ENCODE measurements at regions not wholly inside any gene's neighbourhood (a gene's known extent, or its start where the extent isn't known, plus 50 kb on each side); places are given as distances from the start of the nearest gene placed in this dataset.

DNA sequence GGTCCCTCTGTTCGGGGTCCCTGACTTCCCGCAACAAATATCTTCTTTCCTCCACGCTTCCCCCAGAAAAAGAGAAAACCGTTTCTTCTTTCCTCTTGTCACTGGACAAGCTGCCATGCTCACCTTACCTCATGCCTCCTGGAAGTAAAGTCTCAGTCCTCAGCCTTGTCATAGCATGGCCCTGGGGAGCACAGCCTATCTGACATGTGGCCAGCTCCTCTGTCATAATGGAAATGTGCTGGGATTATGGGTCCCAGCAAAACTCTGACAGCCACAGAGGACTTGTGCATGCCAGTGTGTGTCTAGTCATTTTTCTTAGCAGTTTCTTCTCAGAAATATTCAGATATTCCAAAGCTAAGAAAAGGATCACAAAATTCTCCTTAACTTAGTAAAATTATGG, 122.4 kb downstream of the AASDH start:
- H2BK15ac ChIP-seq (ENCODE audit: low read depth, low read length) = no peak overlapping the region
- no peak overlapping the region for H4K8ac ChIP-seq (replicated peaks; ENCODE audit: insufficient read length, low read depth, low read length)
- H2BK120ac ChIP-seq (ENCODE audit: low read depth, low read length, poor library complexity, severe bottlenecking) = no peak overlapping the region
- no peaks in the 10 kb centered on the region for H3K79me1 ChIP-seq (ENCODE audit: insufficient read depth, low read depth, low read length, poor library complexity, severe bottlenecking)
- H3K27me3 ChIP-seq (ENCODE audit: insufficient read depth, low read length) = no peaks in the 10 kb centered on the region
- DNase-seq = no peak
- H2BK5ac ChIP-seq (ENCODE audit: insufficient read length, low read length) = no peak overlapping the region
- Mint-ChIP-seq H3K4me1 (no peaks in the 10 kb centered on the region), H3K27me3 (ENCODE audit: low read depth) (no peaks in the 10 kb centered on the region; the same call in 1 of the 2 replicates), H3K27ac (no peak overlapping the region), H3K9me3 (peaks cover 3 to 6% of the 10 kb centered on the region in 2 experiments; a peak in 4 of 5 replicates), H3K4me3 (no peak overlapping the region), H3K36me3 (ENCODE audit: insufficient read depth in 1 of 3, low read depth in 3 of 3) (peaks cover 6 to 12% (median 6%) of the 10 kb centered on the region in 3 experiments; a peak in 6 of 7 replicates)
- H2BK12ac ChIP-seq (ENCODE audit: insufficient read length, low read depth, low read length) = no peak overlapping the region
- no peak overlapping the region for H2AK5ac ChIP-seq (ENCODE audit: insufficient read length, low read length)
- H2BK20ac ChIP-seq (ENCODE audit: low read depth, low read length, poor library complexity, severe bottlenecking) = no peak overlapping the region
- H3K79me2 ChIP-seq (ENCODE audit: insufficient read depth, low read length) = no peaks in the 10 kb centered on the region
- H3K4me1 ChIP-seq (ENCODE audit: insufficient read depth, low read length) = no peaks in the 10 kb centered on the region
- H3K23me2 ChIP-seq (ENCODE audit: insufficient read length, low read depth, low read length, poor library complexity, severe bottlenecking) = no peaks in the 10 kb centered on the region
- H3K9ac ChIP-seq (ENCODE audit: extremely low read depth, insufficient read length, low read length) = no peak overlapping the region
- no peak overlapping the region for H3T11ph ChIP-seq (ENCODE audit: low read length)
- H4K5ac ChIP-seq (ENCODE audit: insufficient read length, low read depth, low read length) = no peak overlapping the region
- H3K18ac ChIP-seq (ENCODE audit: insufficient read length, low read depth, low read length) = no peak overlapping the region
- H3K9me3 ChIP-seq (ENCODE audit: control insufficient read depth, low read depth, low read length) = no peaks in the 10 kb centered on the region
- H3K56ac ChIP-seq (ENCODE audit: insufficient read length, low read depth, low read length) = no peak overlapping the region
- TF ChIP-seq, protein P1, sequence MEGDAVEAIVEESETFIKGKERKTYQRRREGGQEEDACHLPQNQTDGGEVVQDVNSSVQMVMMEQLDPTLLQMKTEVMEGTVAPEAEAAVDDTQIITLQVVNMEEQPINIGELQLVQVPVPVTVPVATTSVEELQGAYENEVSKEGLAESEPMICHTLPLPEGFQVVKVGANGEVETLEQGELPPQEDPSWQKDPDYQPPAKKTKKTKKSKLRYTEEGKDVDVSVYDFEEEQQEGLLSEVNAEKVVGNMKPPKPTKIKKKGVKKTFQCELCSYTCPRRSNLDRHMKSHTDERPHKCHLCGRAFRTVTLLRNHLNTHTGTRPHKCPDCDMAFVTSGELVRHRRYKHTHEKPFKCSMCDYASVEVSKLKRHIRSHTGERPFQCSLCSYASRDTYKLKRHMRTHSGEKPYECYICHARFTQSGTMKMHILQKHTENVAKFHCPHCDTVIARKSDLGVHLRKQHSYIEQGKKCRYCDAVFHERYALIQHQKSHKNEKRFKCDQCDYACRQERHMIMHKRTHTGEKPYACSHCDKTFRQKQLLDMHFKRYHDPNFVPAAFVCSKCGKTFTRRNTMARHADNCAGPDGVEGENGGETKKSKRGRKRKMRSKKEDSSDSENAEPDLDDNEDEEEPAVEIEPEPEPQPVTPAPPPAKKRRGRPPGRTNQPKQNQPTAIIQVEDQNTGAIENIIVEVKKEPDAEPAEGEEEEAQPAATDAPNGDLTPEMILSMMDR (conservative IDR thresholded peaks at IDR 0.05) = no peak
- H2AFZ ChIP-seq (ENCODE audit: low read length) = no peak overlapping the region
- no peak overlapping the region for H3K4ac ChIP-seq (ENCODE audit: low read depth, low read length)
- no peak overlapping the region for H4K91ac ChIP-seq (ENCODE audit: insufficient read length, low read depth, low read length)
- no peaks in the 10 kb centered on the region for H4K20me1 ChIP-seq (ENCODE audit: control insufficient read depth, insufficient read depth, insufficient read length)
- no peak overlapping the region for H3K4me2 ChIP-seq (ENCODE audit: insufficient read depth, insufficient read length, low read length)
- H3K27ac ChIP-seq (ENCODE audit: insufficient read length, low read depth, low read length) = no peak overlapping the region
- WGBS (ENCODE audit: extremely low coverage, insufficient read length, low lambda C conversion rate) = no CpG with 5 or more reads among the region's 4 CpGs
- H3K23ac ChIP-seq (ENCODE audit: insufficient read length, low read depth, low read length) = no peak overlapping the region
- H3K14ac ChIP-seq (ENCODE audit: insufficient read depth, low read length) = no peak overlapping the region

All from H9 (cell line).